CD8-positive, alpha-beta memory T cell (primary cell): ENCODE measurements at regions not wholly inside any gene's neighbourhood (a gene's known extent, or its start where the extent isn't known, plus 50 kb on each side); places are given as distances from the start of the nearest gene placed in this dataset.
A peak's percentile ranks its signal among the peaks of the same experiment; 100 is the strongest.

Experiments
- CTCF ChIA-PET: fragments of 350-600 bp; sonication (Branson Sonifier 250); formaldehyde crosslinking; loops from one replicate; lab custom pipeline; 2021; ENCODE audit warnings: antibody characterized with exemption; lab: Charles Lee
- POLR2A ChIA-PET: fragments of 350-600 bp; sonication (Branson Sonifier 250); formaldehyde crosslinking; loops from one replicate; lab custom pipeline; 2021; ENCODE audit warnings: antibody characterized with exemption; lab: Charles Lee
- DNase-seq, 5 donors: peaks; one replicate each; pipeline versions ENCODE4 v3.0.0 to v3.0.0-alpha.2; 2020 to 2022; ENCODE audit warnings: mixed read lengths in 1 of 5
- H3K27ac ChIP-seq: one replicate; pipeline ENCODE4 v1.7.0; 2013; ENCODE audit warnings: low read depth, mild to moderate bottlenecking, low read length, moderate library complexity
- H3K27me3 ChIP-seq: 2 replicates; pipeline ENCODE4 v1.7.0; 2013; ENCODE audit warnings: low read length, mild to moderate bottlenecking; ENCODE audit not compliant: insufficient read depth, poor library complexity, severe bottlenecking
- H3K36me3 ChIP-seq: 2 replicates; pipeline ENCODE4 v1.7.0; 2013; ENCODE audit warnings: mild to moderate bottlenecking, low read length, moderate library complexity; ENCODE audit not compliant: insufficient read depth
- H3K4me1 ChIP-seq: 2 replicates; pipeline ENCODE4 v1.7.0; 2013; ENCODE audit warnings: mild to moderate bottlenecking, low read length, moderate library complexity; ENCODE audit not compliant: insufficient read depth
- H3K4me3 ChIP-seq: 2 replicates; pipeline ENCODE4 v1.7.0; 2013; ENCODE audit warnings: mild to moderate bottlenecking, low read length
- H3K9me3 ChIP-seq: 2 replicates; pipeline ENCODE4 v1.7.0; 2013; ENCODE audit warnings: mild to moderate bottlenecking, low read length
- H3K27ac Mint-ChIP-seq, 8 donors: one replicate each; pipeline ENCODE4 v1.8.0; 2020 to 2021; ENCODE audit warnings: mixed read lengths in 8 of 8, mild to moderate bottlenecking in 6 of 8, inconsistent platforms in 3 of 8, moderate library complexity in 3 of 8
- H3K27me3 Mint-ChIP-seq, 2 donors: one replicate each; pipeline ENCODE4 v1.8.0; 2020 to 2021; ENCODE audit warnings: mixed read lengths in 2 of 2, mild to moderate bottlenecking in 1 of 2, moderate library complexity in 1 of 2
- H3K36me3 Mint-ChIP-seq, 3 donors: one replicate each; pipeline ENCODE4 v1.8.0; 2020 to 2021; ENCODE audit warnings: mixed read lengths in 3 of 3, inconsistent platforms in 1 of 3, mild to moderate bottlenecking in 1 of 3
- H3K4me1 Mint-ChIP-seq, 3 donors: one replicate each; pipeline ENCODE4 v1.8.0; 2020 to 2021; ENCODE audit warnings: mixed read lengths in 3 of 3, inconsistent platforms in 1 of 3, mild to moderate bottlenecking in 1 of 3
- H3K4me3 Mint-ChIP-seq, 7 donors: one replicate each; pipeline ENCODE4 v1.8.0; 2020 to 2021; ENCODE audit warnings: mixed read lengths in 7 of 7, mild to moderate bottlenecking in 6 of 7, moderate library complexity in 4 of 7, inconsistent platforms in 2 of 7
- H3K9me3 Mint-ChIP-seq, 5 donors: one replicate each; pipeline ENCODE4 v1.8.0; 2020 to 2022; ENCODE audit warnings: mixed read lengths in 5 of 5, mild to moderate bottlenecking in 3 of 5, moderate library complexity in 2 of 5, inconsistent platforms in 1 of 5

GRCh38 chr16:66001432-66001831 is 365.1 kb upstream of the CDH5 start:
- Mint-ChIP-seq H3K36me3 (no peaks in the 10 kb centered on the region), H3K4me3 (no peak overlapping the region), H3K9me3 (peaks cover 0 to 2% (median 0%) of the 10 kb centered on the region in 5 donors), H3K27ac (no peak overlapping the region), H3K4me1 (no peaks in the 10 kb centered on the region), H3K27me3 (peaks cover 0 to 8% of the 10 kb centered on the region in 2 donors)
- no peaks in the 10 kb centered on the region for H3K4me1 ChIP-seq
- CTCF ChIA-PET: no interaction called here
- no peaks in the 10 kb centered on the region for H3K9me3 ChIP-seq
- H3K36me3 ChIP-seq: no peaks in the 10 kb centered on the region
- H3K27ac ChIP-seq: no peak overlapping the region
- DNase-seq: no peak
- no peak overlapping the region for H3K4me3 ChIP-seq
- H3K27me3 ChIP-seq: no peaks in the 10 kb centered on the region
- POLR2A ChIA-PET: no interaction called here

DNA sequence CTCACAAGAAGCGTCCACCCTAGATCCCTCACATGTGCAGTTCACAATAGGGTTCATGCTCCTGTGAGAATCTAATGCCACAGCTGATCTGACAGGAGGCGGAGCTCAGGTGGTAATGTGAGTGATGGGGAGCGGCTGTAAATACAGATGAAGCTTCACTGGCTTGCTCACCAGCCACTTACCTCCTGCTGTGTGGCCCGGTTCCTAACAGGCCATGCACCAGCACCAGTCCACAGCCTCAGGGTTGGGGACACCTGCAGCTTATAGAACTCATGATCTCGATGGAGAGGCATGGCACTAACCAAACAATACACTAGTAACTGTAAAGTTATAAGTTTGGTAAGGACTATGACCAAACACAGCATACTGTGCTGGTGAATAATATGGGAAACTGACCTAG is 368.0 kb upstream of the CDH5 start:
- Mint-ChIP-seq H3K9me3 (peaks cover 0 to 2% (median 0%) of the 10 kb centered on the region in 5 donors), H3K36me3 (no peaks in the 10 kb centered on the region), H3K4me3 (no peak overlapping the region), H3K27me3 (peaks cover 0 to 8% of the 10 kb centered on the region in 2 donors), H3K4me1 (no peaks in the 10 kb centered on the region), H3K27ac (no peak overlapping the region)
- H3K4me3 ChIP-seq: no peak overlapping the region
- no peaks in the 10 kb centered on the region for H3K4me1 ChIP-seq
- no peak overlapping the region for H3K27ac ChIP-seq
- no peak for DNase-seq
- H3K27me3 ChIP-seq: no peaks in the 10 kb centered on the region
- no peaks in the 10 kb centered on the region for H3K9me3 ChIP-seq
- ChIA-PET CTCF (no interaction called here), POLR2A (no interaction called here)
- H3K36me3 ChIP-seq: no peaks in the 10 kb centered on the region

GRCh38 chr16:65994291-65994690 is 372.2 kb upstream of the CDH5 start:
- POLR2A ChIA-PET: no interaction called here

DNA sequence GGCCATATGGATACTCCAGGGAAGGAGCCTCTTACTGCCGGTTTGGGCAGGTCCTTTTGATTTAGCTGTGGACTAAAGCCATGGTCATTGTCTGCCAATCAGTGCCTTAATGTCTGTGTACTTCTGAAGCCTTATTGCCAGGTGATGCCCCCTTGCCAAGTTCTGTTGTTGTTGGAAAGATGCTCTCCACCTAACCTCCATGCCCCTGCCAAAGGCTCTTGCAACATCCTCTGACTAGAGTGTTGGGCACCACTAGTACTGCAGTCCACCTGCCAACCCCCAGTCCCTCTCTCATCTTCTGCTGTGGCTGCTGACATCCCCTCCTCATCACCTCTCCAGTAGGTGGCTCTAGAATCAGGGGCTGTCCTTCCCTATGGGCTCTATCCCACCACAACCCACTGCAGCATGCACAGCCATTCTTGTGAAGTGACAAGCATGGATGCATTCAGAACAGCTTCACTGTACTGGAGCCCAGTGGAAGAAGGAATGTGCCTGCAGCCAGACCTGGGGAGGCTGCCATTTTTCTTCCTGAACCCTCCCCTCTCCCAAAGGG is 375.3 kb upstream of the CDH5 start:
- Histone ChIP-seq H3K36me3 (no peaks in the 10 kb centered on the region), H3K9me3 (no peaks in the 10 kb centered on the region), H3K4me1 (no peaks in the 10 kb centered on the region), H3K27ac (no peak overlapping the region), H3K27me3 (no peaks in the 10 kb centered on the region), H3K4me3 (no peak overlapping the region)
- no peak for DNase-seq
- Mint-ChIP-seq H3K9me3 (no peaks in the 10 kb centered on the region), H3K4me3 (no peak overlapping the region), H3K27me3 (no peaks in the 10 kb centered on the region), H3K36me3 (no peaks in the 10 kb centered on the region), H3K4me1 (no peaks in the 10 kb centered on the region), H3K27ac (no peak overlapping the region)
- ChIA-PET POLR2A (no interaction called here), CTCF (interaction anchor here (1.6 kb wide), 1 partner anchor 18 kb away, joined by 3 read pairs; no protein-coding TSS in a partner anchor)

More at GRCh38 chr16:65994291-65994690, 372.2 kb upstream of the CDH5 start:
- H3K9me3 Mint-ChIP-seq: peaks cover 0 to 2% (median 0%) of the 10 kb centered on the region in 5 donors
- Histone ChIP-seq H3K4me1 (no peaks in the 10 kb centered on the region), H3K9me3 (no peaks in the 10 kb centered on the region), H3K4me3 (no peak overlapping the region), H3K27ac (no peak overlapping the region), H3K36me3 (no peaks in the 10 kb centered on the region), H3K27me3 (no peaks in the 10 kb centered on the region)
- H3K4me1 Mint-ChIP-seq: no peaks in the 10 kb centered on the region
- CTCF ChIA-PET: no interaction called here
- H3K27me3 Mint-ChIP-seq: peaks cover 0 to 5% of the 10 kb centered on the region in 2 donors
- no peak for DNase-seq
- no peaks in the 10 kb centered on the region for H3K36me3 Mint-ChIP-seq
- no peak overlapping the region for H3K27ac Mint-ChIP-seq
- H3K4me3 Mint-ChIP-seq: no peak overlapping the region

DNA sequence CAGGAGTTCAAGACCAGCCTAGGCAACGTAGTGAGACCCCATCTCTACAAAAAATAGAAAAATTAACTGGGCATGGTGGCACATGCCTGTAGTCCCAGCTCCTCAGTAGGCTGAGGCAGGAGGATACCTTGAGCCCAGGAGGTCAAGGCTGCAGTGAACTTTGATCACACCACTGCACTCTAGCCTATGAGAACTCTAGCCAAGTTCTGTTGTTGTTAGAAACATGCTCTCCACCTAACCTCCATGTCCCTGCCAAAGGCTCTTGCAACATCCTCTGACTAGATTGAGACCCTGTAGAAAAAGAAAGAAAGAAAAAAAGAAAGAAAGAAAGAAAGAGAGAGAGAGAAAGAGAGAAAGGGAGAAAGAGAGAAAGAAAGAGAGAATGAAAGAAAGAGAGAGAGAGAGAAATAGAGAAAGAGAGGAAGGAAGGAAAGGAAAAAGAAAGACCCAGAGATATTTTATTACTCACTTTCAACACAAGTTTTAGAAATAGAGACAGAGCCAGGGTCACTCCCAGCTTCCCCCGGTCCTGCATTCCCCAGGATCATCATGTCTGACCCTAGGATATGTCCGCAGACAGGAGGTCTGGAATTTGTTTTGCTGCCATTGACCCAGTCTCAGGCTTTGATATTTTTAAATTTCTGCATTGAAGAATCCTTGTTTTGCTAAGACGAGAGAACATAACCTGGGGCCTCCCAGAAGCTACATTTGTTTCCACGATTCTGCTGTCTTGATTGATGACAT is 376.5 kb upstream of the CDH5 start:
- H3K4me3 Mint-ChIP-seq: no peak overlapping the region
- H3K36me3 ChIP-seq: no peaks in the 10 kb centered on the region
- H3K36me3 Mint-ChIP-seq: no peaks in the 10 kb centered on the region
- H3K4me1 Mint-ChIP-seq: no peaks in the 10 kb centered on the region
- H3K27ac ChIP-seq: no peak overlapping the region
- no peak for DNase-seq
- ChIA-PET CTCF (interaction anchor here (1.6 kb wide), 1 partner anchor 19 kb away, joined by 3 read pairs; no protein-coding TSS in a partner anchor), POLR2A (no interaction called here)
- no peaks in the 10 kb centered on the region for H3K9me3 ChIP-seq
- peaks cover 0 to 4% (median 0%) of the 10 kb centered on the region in 5 donors for H3K9me3 Mint-ChIP-seq
- H3K27me3 Mint-ChIP-seq: no peaks in the 10 kb centered on the region
- H3K4me1 ChIP-seq: no peaks in the 10 kb centered on the region
- H3K27ac Mint-ChIP-seq: no peak overlapping the region
- H3K27me3 ChIP-seq: no peaks in the 10 kb centered on the region
- H3K4me3 ChIP-seq: no peak overlapping the region

- H3K4me3 ChIP-seq: no peak overlapping the region
- no peaks in the 10 kb centered on the region for H3K27me3 ChIP-seq
- DNase-seq: no peak
- CTCF ChIA-PET: no interaction called here
- Mint-ChIP-seq H3K36me3 (no peaks in the 10 kb centered on the region), H3K9me3 (peaks cover 0 to 4% (median 0%) of the 10 kb centered on the region in 5 donors), H3K27ac (no peak overlapping the region), H3K27me3 (no peaks in the 10 kb centered on the region), H3K4me1 (no peaks in the 10 kb centered on the region), H3K4me3 (no peak overlapping the region)
- POLR2A ChIA-PET: no interaction called here
- no peaks in the 10 kb centered on the region for H3K9me3 ChIP-seq
- no peak overlapping the region for H3K27ac ChIP-seq
- no peaks in the 10 kb centered on the region for H3K36me3 ChIP-seq
- no peaks in the 10 kb centered on the region for H3K4me1 ChIP-seq
Measured at GRCh38 chr16:65988024-65988595, 378.4 kb upstream of the CDH5 start.

DNA sequence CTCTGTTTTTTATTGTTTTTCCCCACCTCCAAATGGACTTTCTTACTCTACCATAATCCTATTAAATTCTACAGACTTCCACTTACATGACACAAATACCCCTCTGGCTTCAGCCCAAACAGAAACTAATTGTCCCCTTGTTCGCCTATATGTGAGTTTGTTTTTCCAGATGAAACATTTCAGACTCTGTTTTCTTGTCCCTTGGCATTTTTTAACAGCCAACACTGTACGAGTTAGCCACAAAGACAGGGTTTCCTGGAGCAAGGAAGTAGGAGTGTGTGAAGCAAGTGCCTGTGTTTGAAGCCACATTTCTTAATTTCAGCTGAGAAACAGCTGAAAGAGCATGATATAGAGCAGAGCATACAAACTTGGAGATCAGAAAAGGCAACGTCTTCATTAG is 382.2 kb upstream of the CDH5 start:
- Mint-ChIP-seq H3K27ac (peak overlapping the region in 1 of 8 donors; percentile 42), H3K27me3 (no peaks in the 10 kb centered on the region), H3K36me3 (no peaks in the 10 kb centered on the region), H3K4me1 (no peaks in the 10 kb centered on the region), H3K4me3 (no peak overlapping the region), H3K9me3 (peaks cover 0 to 4% (median 0%) of the 10 kb centered on the region in 5 donors)
- Histone ChIP-seq H3K9me3 (no peaks in the 10 kb centered on the region), H3K4me3 (no peak overlapping the region), H3K4me1 (no peaks in the 10 kb centered on the region), H3K27me3 (no peaks in the 10 kb centered on the region), H3K36me3 (no peaks in the 10 kb centered on the region), H3K27ac (no peak overlapping the region)
- POLR2A ChIA-PET: no interaction called here
- no peak for DNase-seq
- CTCF ChIA-PET: no interaction called here

- no peak for DNase-seq
- Mint-ChIP-seq H3K27ac (no peak overlapping the region), H3K4me3 (no peak overlapping the region), H3K27me3 (no peaks in the 10 kb centered on the region), H3K36me3 (no peaks in the 10 kb centered on the region), H3K9me3 (peaks cover 0 to 10% (median 0%) of the 10 kb centered on the region in 5 donors), H3K4me1 (no peaks in the 10 kb centered on the region)
- CTCF ChIA-PET: no interaction called here
- Histone ChIP-seq H3K27ac (no peak overlapping the region), H3K4me1 (no peaks in the 10 kb centered on the region), H3K4me3 (no peak overlapping the region), H3K27me3 (no peaks in the 10 kb centered on the region), H3K36me3 (no peaks in the 10 kb centered on the region), H3K9me3 (no peaks in the 10 kb centered on the region)
- POLR2A ChIA-PET: no interaction called here
Measured at GRCh38 chr16:65981057-65981456, 385.4 kb upstream of the CDH5 start.
